Stomach (tissue), 4 donors: ENCODE measurements at regions not wholly inside any gene's neighbourhood (a gene's known extent, or its start where the extent isn't known, plus 50 kb on each side); places are given as distances from the start of the nearest gene placed in this dataset.

Experiments
- EP300 ChIP-seq: sonication (generic); formaldehyde crosslinking; IDR thresholded peaks from one replicate; pipeline ENCODE4 v1.6.1; 2017; ENCODE audit warnings: antibody characterized with exemption
- POLR2AphosphoS5 ChIP-seq, 3 donors: sonication (generic); formaldehyde crosslinking; IDR thresholded peaks; one replicate each; pipeline ENCODE4 v1.6.1; 2016; ENCODE audit warnings: antibody characterized with exemption in 3 of 3
- TF ChIP-seq, protein P1 (sequence below), 7 experiments: fragments of 450-650 bp in 4 of 7; fragments of 200-600 bp in 3 of 7; sonication (generic) in 3 of 7; IDR thresholded peaks; one replicate each; pipeline ENCODE4 v1.5.1; 2016 to 2019; ENCODE audit warnings: antibody characterized with exemption in 7 of 7, control low read depth in 2 of 7, mild to moderate bottlenecking in 1 of 7

- TF ChIP-seq, protein P1, sequence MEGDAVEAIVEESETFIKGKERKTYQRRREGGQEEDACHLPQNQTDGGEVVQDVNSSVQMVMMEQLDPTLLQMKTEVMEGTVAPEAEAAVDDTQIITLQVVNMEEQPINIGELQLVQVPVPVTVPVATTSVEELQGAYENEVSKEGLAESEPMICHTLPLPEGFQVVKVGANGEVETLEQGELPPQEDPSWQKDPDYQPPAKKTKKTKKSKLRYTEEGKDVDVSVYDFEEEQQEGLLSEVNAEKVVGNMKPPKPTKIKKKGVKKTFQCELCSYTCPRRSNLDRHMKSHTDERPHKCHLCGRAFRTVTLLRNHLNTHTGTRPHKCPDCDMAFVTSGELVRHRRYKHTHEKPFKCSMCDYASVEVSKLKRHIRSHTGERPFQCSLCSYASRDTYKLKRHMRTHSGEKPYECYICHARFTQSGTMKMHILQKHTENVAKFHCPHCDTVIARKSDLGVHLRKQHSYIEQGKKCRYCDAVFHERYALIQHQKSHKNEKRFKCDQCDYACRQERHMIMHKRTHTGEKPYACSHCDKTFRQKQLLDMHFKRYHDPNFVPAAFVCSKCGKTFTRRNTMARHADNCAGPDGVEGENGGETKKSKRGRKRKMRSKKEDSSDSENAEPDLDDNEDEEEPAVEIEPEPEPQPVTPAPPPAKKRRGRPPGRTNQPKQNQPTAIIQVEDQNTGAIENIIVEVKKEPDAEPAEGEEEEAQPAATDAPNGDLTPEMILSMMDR (IDR thresholded peaks at IDR 0.05): no peak
- no peak for TF ChIP-seq POLR2AphosphoS5 (IDR thresholded peaks at IDR 0.05)
- TF ChIP-seq EP300: no peak
Observed at GRCh38 chr12:115500872-115501271, 776.6 kb downstream of the MED13L start.
